ENCODE measurements at regions not wholly inside any gene's neighbourhood (a gene's known extent, or its start where the extent isn't known, plus 50 kb on each side); places are given as distances from the start of the nearest gene placed in this dataset.

GRCh38 chr11:19345848-19346681 is 105.3 kb upstream of the E2F8 start:
- TF ChIP-seq YY1 (IDR thresholded peaks at IDR 0.05; ENCODE audit: low read depth): no peak
- TF ChIP-seq CREB1 (IDR thresholded peaks at IDR 0.05; ENCODE audit: low read depth): no peak
- no peak for TF ChIP-seq EP300 (IDR thresholded peaks at IDR 0.05; ENCODE audit: borderline replicate concordance)
- TF ChIP-seq MAX (IDR thresholded peaks at IDR 0.05): no peak
- no peak for TF ChIP-seq FOXM1 (IDR thresholded peaks at IDR 0.05; ENCODE audit: borderline replicate concordance, low read depth)

Data from Ishikawa (cell line).